ENCODE measurements at regions not wholly inside any gene's neighbourhood (a gene's known extent, or its start where the extent isn't known, plus 50 kb on each side); places are given as distances from the start of the nearest gene placed in this dataset.

- TF ChIP-seq ZNF33A (CRISPR knock-in tag; IDR thresholded peaks at IDR 0.05; ENCODE audit: borderline replicate concordance) (no peak), ZMAT3 (CRISPR knock-in tag; conservative IDR thresholded peaks at IDR 0.05) (no peak), ZNF660 (CRISPR knock-in tag; IDR thresholded peaks at IDR 0.05; ENCODE audit: borderline replicate concordance, low read depth) (no peak), U2AF2 (IDR thresholded peaks at IDR 0.05; ENCODE audit: low read depth, low read length) (no peak), ZNF282 (IDR thresholded peaks at IDR 0.05; ENCODE audit: partially characterized antibody) (no peak)
Observed at GRCh38 chr5:164376843-164377242, 871.4 kb downstream of the MAT2B start (continued).

- H3K36me3 ChIP-seq (replicated peaks in 1 of 2; ENCODE audit: control insufficient read depth in 1 of 2, insufficient read depth in 2 of 2, low read length in 2 of 2), result no peaks in the 10 kb centered on the region
- ATAC-seq (no peak), DNase-seq (ENCODE audit: low spot score) (no peak), FAIRE-seq (no peak)
- no peaks in the 10 kb centered on the region for H3K27me3 ChIP-seq (ENCODE audit: control insufficient read depth in 1 of 2, insufficient read depth in 2 of 2, low read length in 2 of 2)
- CTCF ChIA-PET (ENCODE audit: low intra/inter-chr PET ratio, low total read pairs), result no interaction called here
- POLR2A ChIA-PET, result no interaction called here
- no peak overlapping the region for H3K9ac ChIP-seq (ENCODE audit: insufficient read depth, low read depth, low read length)
- in situ Hi-C loops (cut with HindIII; ENCODE audit: extremely low pct_ligation_motif_present, low pct_unique_long_range_greater_than_20kb) (no loop called here), intact Hi-C loops (cut with micrococcal nuclease; ENCODE audit: unreplicated experiment) (no loop called here)
- H3K4me2 ChIP-seq (ENCODE audit: low read depth, low read length), result no peak overlapping the region
- no peaks in the 10 kb centered on the region for H4K20me1 ChIP-seq (ENCODE audit: insufficient read depth, low read length)
- H3K4me1 ChIP-seq (ENCODE audit: insufficient read depth, low read length), result no peaks in the 10 kb centered on the region
- BruUV-seq (replicated peaks), result no TSS peak
- no peak overlapping the region for H3K27ac ChIP-seq (ENCODE audit: extremely low read length, insufficient read depth, low read length)
- H3K4me3 ChIP-seq (replicated peaks in 1 of 3; ENCODE audit: insufficient read depth in 1 of 3, low read depth in 2 of 3, low read length in 3 of 3), result no peak overlapping the region
- H3K9me3 ChIP-seq (ENCODE audit: low read length), result peaks cover 61% of the 10 kb centered on the region
- H2AFZ ChIP-seq (ENCODE audit: low read length), result no peak overlapping the region
- H3K79me2 ChIP-seq (ENCODE audit: insufficient read depth, low read length), result no peaks in the 10 kb centered on the region
- no peak for TF ChIP-seq ZNF775 (CRISPR knock-in tag; IDR thresholded peaks at IDR 0.05; ENCODE audit: borderline replicate concordance)
- TF ChIP-seq ZBTB14 (CRISPR knock-in tag; IDR thresholded peaks at IDR 0.05), result no peak
- TF ChIP-seq PHF20 (CRISPR knock-in tag; IDR thresholded peaks at IDR 0.05), result no peak
- no peak for TF ChIP-seq RNF219 (CRISPR knock-in tag; IDR thresholded peaks at IDR 0.05)
- TF ChIP-seq SMARCC2 (IDR thresholded peaks at IDR 0.05), result no peak
- no peak for TF ChIP-seq CTCF (CRISPR knock-in tag; IDR thresholded peaks at IDR 0.05)
- TF ChIP-seq ZNF235 (CRISPR knock-in tag; IDR thresholded peaks at IDR 0.05; ENCODE audit: borderline replicate concordance), result no peak
- TF ChIP-seq, protein P1, sequence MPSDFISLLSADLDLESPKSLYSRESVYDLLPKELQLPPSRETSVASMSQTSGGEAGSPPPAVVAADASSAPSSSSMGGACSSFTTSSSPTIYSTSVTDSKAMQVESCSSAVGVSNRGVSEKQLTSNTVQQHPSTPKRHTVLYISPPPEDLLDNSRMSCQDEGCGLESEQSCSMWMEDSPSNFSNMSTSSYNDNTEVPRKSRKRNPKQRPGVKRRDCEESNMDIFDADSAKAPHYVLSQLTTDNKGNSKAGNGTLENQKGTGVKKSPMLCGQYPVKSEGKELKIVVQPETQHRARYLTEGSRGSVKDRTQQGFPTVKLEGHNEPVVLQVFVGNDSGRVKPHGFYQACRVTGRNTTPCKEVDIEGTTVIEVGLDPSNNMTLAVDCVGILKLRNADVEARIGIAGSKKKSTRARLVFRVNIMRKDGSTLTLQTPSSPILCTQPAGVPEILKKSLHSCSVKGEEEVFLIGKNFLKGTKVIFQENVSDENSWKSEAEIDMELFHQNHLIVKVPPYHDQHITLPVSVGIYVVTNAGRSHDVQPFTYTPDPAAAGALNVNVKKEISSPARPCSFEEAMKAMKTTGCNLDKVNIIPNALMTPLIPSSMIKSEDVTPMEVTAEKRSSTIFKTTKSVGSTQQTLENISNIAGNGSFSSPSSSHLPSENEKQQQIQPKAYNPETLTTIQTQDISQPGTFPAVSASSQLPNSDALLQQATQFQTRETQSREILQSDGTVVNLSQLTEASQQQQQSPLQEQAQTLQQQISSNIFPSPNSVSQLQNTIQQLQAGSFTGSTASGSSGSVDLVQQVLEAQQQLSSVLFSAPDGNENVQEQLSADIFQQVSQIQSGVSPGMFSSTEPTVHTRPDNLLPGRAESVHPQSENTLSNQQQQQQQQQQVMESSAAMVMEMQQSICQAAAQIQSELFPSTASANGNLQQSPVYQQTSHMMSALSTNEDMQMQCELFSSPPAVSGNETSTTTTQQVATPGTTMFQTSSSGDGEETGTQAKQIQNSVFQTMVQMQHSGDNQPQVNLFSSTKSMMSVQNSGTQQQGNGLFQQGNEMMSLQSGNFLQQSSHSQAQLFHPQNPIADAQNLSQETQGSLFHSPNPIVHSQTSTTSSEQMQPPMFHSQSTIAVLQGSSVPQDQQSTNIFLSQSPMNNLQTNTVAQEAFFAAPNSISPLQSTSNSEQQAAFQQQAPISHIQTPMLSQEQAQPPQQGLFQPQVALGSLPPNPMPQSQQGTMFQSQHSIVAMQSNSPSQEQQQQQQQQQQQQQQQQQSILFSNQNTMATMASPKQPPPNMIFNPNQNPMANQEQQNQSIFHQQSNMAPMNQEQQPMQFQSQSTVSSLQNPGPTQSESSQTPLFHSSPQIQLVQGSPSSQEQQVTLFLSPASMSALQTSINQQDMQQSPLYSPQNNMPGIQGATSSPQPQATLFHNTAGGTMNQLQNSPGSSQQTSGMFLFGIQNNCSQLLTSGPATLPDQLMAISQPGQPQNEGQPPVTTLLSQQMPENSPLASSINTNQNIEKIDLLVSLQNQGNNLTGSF (CRISPR knock-in tag; IDR thresholded peaks at IDR 0.05), result no peak
- no peak for TF ChIP-seq ZNF510 (CRISPR knock-in tag; IDR thresholded peaks at IDR 0.05; ENCODE audit: low read depth)
Observed at GRCh38 chr5:164377746-164378145, 872.3 kb downstream of the MAT2B start.
